H1 (cell line): ENCODE measurements at regions not wholly inside any gene's neighbourhood (a gene's known extent, or its start where the extent isn't known, plus 50 kb on each side); places are given as distances from the start of the nearest gene placed in this dataset.
"Not testable (repeated sequence)": the region's sequence is repeated elsewhere in the genome, so short reads cannot be mapped to it uniquely, and the experiment has no call there.

Experiments used
- CTCF ChIP-seq, 3 experiments: IDR thresholded peaks; 1 replicate in 2 of 3; 2 replicates in 1 of 3; pipeline versions ENCODE4 v1.5.1 to v1.6.1; 2011; ENCODE audit warnings: low read length in 3 of 3, mild to moderate bottlenecking in 3 of 3, inconsistent platforms in 2 of 3, low read depth in 1 of 3, moderate library complexity in 1 of 3; ENCODE audit not compliant: insufficient read depth in 1 of 3; ENCODE audit errors: control extremely low read depth in 1 of 3
- MAFK ChIP-seq: IDR thresholded peaks from 2 replicates; pipeline ENCODE4 v1.6.1; 2012; ENCODE audit warnings: low read depth, mild to moderate bottlenecking, improper control_type of control experiment, low read length

GRCh38 chr6:82558531-82558930 lies 194.9 kb downstream of the TPBG start:
- not testable (repeated sequence) for TF ChIP-seq CTCF (IDR thresholded peaks at IDR 0.05; ENCODE audit: control extremely low read depth in 1 of 3, insufficient read depth in 1 of 3, low read depth in 1 of 3, low read length in 3 of 3); MAFK
